Keratinocyte (primary cell): ENCODE measurements at regions not wholly inside any gene's neighbourhood (a gene's known extent, or its start where the extent isn't known, plus 50 kb on each side); places are given as distances from the start of the nearest gene placed in this dataset.

Experiments
- DNase-seq: peaks from one replicate; pipeline ENCODE4 v3.0.0-alpha.2; 2011; ENCODE audit warnings: low read depth, missing footprints, low spot score
- FAIRE-seq: peaks from 2 replicates; lab custom pipeline; 2011; peaks lifted over from hg19 to GRCh38; lab: Jason Lieb, UNC
- H2AFZ ChIP-seq: 2 replicates; pipeline ENCODE4 v1.6.0; 2012; ENCODE audit warnings: low read length, control low read depth, inconsistent platforms; ENCODE audit not compliant: control insufficient read depth
- H3K27ac ChIP-seq: 2 replicates; pipeline ENCODE4 v1.5.1; 2011; ENCODE audit warnings: low read length; ENCODE audit not compliant: control insufficient read depth, insufficient read depth
- H3K27me3 ChIP-seq: 3 replicates; pipeline ENCODE4 v1.6.0; 2011; ENCODE audit warnings: low read length; ENCODE audit not compliant: control insufficient read depth, insufficient read depth; ENCODE audit errors: extremely low read depth
- H3K36me3 ChIP-seq, 2 experiments: 2 replicates in 1 of 2; 3 replicates in 1 of 2; pipeline ENCODE4 v1.5.1; 2011; ENCODE audit warnings: low read length in 2 of 2, mild to moderate bottlenecking in 1 of 2; ENCODE audit not compliant: control insufficient read depth in 2 of 2, insufficient read depth in 2 of 2; ENCODE audit errors: extremely low read depth in 1 of 2
- H3K4me1 ChIP-seq: 3 replicates; pipeline ENCODE4 v1.5.1; 2011; ENCODE audit warnings: low read length; ENCODE audit not compliant: control insufficient read depth, insufficient read depth; ENCODE audit errors: extremely low read depth
- H3K4me2 ChIP-seq: 3 replicates; pipeline ENCODE4 v1.6.0; 2011; ENCODE audit warnings: low read depth, low read length; ENCODE audit not compliant: control insufficient read depth, insufficient read depth; ENCODE audit errors: extremely low read depth
- H3K4me3 ChIP-seq, 3 experiments: fragments of 200-600 bp in 1 of 3; sonication (generic) in 1 of 3; 2 replicates in 2 of 3; 3 replicates in 1 of 3; pipeline ENCODE4 v1.5.1; 2011 to 2016; ENCODE audit warnings: low read length in 3 of 3, mild to moderate bottlenecking in 3 of 3, control low read depth in 2 of 3, inconsistent platforms in 1 of 3, low read depth in 1 of 3, mixed read lengths in 1 of 3, mixed run types in 1 of 3, moderate library complexity in 1 of 3; ENCODE audit not compliant: control insufficient read depth in 2 of 3, insufficient read depth in 2 of 3; ENCODE audit errors: extremely low read depth in 1 of 3
- H3K79me2 ChIP-seq: 2 replicates; pipeline ENCODE4 v1.6.0; 2012; ENCODE audit warnings: low read length; ENCODE audit not compliant: control insufficient read depth, insufficient read depth
- H3K9ac ChIP-seq: 3 replicates; pipeline ENCODE4 v1.6.0; 2011; ENCODE audit warnings: low read length; ENCODE audit not compliant: control insufficient read depth, insufficient read depth; ENCODE audit errors: extremely low read depth
- H3K9me1 ChIP-seq: 3 replicates; pipeline ENCODE4 v1.6.0; 2011; ENCODE audit warnings: low read length; ENCODE audit not compliant: control insufficient read depth, insufficient read depth; ENCODE audit errors: extremely low read depth
- H3K9me3 ChIP-seq: 2 replicates; pipeline ENCODE4 v1.5.1; 2012; ENCODE audit warnings: low read depth, low read length; ENCODE audit not compliant: control insufficient read depth
- H4K20me1 ChIP-seq: 3 replicates; pipeline ENCODE4 v1.6.0; 2011; ENCODE audit warnings: low read length; ENCODE audit not compliant: control insufficient read depth, insufficient read depth; ENCODE audit errors: extremely low read depth
- EZH2 ChIP-seq: IDR thresholded peaks from one replicate; pipeline ENCODE4 v1.6.1; 2012; ENCODE audit warnings: inconsistent platforms, mild to moderate bottlenecking, low read length, moderate library complexity
- dilution Hi-C: fragments of 300-500 bp; cut with MboI; formaldehyde crosslinking; loops from one replicate; pipeline ENCODE4 v1.7.0; 2020; ENCODE audit warnings: low sequenced_read_pairs; ENCODE audit not compliant: extremely low pct_ligation_motif_present
- TF ChIP-seq, protein P1 (sequence below), 3 experiments: IDR thresholded peaks in 1 of 3; conservative IDR thresholded peaks in 1 of 3; optimal IDR thresholded peaks in 1 of 3; 2 replicates in 2 of 3; 3 replicates in 1 of 3; pipeline versions ENCODE3 to v1.5.1; 2011; ENCODE audit warnings: low read length in 3 of 3, mild to moderate bottlenecking in 3 of 3, moderate library complexity in 2 of 3, control low read depth in 1 of 3, inconsistent platforms in 1 of 3; ENCODE audit not compliant: insufficient read depth in 2 of 3; ENCODE audit errors: extremely low read depth in 1 of 3

DNA sequence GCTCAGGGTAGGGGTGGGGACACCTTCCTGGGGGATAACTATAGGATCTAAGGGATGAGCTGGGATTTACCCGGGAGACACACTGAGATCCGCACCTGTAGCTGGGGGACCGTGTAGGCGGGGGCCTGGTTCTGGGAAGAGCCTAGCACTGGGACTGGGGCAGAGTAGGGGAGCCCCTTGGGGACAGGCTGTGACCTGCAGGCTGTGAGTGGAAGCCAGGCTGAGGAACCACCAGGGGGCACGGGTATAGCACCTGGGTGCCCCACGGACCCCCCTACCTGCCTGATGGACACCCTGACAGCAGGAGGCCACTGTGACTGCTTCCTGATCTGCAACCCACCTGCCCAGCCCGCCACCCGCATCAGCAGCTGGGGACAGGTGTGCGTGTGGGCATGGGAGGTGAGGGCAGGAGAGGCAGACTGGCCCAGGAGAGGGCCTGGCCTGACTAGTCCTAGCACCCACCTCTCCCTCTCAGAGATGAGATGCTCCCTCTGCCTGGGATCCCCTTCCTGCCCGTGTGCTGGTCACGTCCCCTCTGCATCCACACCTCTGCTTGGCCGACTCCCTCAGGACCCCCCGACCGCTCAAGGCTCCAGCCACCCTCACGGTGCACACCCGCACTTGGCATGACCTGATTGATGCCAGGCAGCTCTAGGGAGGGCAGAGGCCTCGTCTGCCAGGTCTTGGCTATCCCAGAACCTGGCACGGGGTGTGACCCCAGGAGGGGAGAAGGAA, 94.2 kb upstream of the NKX1-1 start:
- peaks cover under 1% of the 10 kb centered on the region for H3K27me3 ChIP-seq
- no peaks in the 10 kb centered on the region for H3K36me3 ChIP-seq
- H3K9ac ChIP-seq, result no peak overlapping the region
- dilution Hi-C loops, result no loop called here
- H3K4me2 ChIP-seq, result no peak overlapping the region
- no peaks in the 10 kb centered on the region for H3K79me2 ChIP-seq
- no peak overlapping the region for H2AFZ ChIP-seq
- FAIRE-seq, result no peak
- H3K4me3 ChIP-seq, result no peak overlapping the region
- H3K27ac ChIP-seq, result no peak overlapping the region
- H3K9me3 ChIP-seq, result no peaks in the 10 kb centered on the region
- no peak for TF ChIP-seq EZH2
- TF ChIP-seq, protein P1, sequence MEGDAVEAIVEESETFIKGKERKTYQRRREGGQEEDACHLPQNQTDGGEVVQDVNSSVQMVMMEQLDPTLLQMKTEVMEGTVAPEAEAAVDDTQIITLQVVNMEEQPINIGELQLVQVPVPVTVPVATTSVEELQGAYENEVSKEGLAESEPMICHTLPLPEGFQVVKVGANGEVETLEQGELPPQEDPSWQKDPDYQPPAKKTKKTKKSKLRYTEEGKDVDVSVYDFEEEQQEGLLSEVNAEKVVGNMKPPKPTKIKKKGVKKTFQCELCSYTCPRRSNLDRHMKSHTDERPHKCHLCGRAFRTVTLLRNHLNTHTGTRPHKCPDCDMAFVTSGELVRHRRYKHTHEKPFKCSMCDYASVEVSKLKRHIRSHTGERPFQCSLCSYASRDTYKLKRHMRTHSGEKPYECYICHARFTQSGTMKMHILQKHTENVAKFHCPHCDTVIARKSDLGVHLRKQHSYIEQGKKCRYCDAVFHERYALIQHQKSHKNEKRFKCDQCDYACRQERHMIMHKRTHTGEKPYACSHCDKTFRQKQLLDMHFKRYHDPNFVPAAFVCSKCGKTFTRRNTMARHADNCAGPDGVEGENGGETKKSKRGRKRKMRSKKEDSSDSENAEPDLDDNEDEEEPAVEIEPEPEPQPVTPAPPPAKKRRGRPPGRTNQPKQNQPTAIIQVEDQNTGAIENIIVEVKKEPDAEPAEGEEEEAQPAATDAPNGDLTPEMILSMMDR (optimal IDR thresholded peaks at IDR 0.05 in 1 of 3, IDR thresholded peaks at IDR 0.05 in 1 of 3, conservative IDR thresholded peaks at IDR 0.05 in 1 of 3; ENCODE audit: extremely low read depth in 1 of 3, insufficient read depth in 2 of 3, low read length in 3 of 3), result no peak
- H3K9me1 ChIP-seq, result no peaks in the 10 kb centered on the region
- no peak for DNase-seq
- no peaks in the 10 kb centered on the region for H3K4me1 ChIP-seq
- no peaks in the 10 kb centered on the region for H4K20me1 ChIP-seq

DNA sequence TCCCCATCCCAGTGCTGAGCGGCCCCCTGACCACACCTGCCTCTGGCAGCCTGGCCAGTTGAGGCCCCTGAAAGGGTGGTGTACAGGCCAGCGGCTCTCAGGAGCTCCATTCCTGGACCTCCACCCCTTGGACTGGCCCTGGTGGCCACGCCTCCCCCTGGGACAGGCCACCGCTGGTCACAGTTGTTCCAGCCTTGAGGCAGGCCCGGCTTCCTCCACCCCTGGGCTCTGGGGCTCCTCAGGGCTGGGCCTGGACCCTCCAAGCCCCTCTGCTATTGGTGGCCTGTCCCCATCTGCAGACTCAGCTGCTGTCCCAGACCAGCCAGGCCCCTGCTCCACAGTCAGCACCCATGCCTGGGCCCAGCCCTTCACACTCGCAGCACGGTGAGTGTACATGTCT, 93.2 kb upstream of the NKX1-1 start:
- no peaks in the 10 kb centered on the region for H4K20me1 ChIP-seq
- dilution Hi-C loops, result no loop called here
- no peaks in the 10 kb centered on the region for H3K36me3 ChIP-seq
- no peaks in the 10 kb centered on the region for H3K79me2 ChIP-seq
- H3K27me3 ChIP-seq, result no peaks in the 10 kb centered on the region
- no peak for TF ChIP-seq EZH2
- TF ChIP-seq, protein P1 (optimal IDR thresholded peaks at IDR 0.05 in 1 of 3, IDR thresholded peaks at IDR 0.05 in 1 of 3, conservative IDR thresholded peaks at IDR 0.05 in 1 of 3; ENCODE audit: extremely low read depth in 1 of 3, insufficient read depth in 2 of 3, low read length in 3 of 3), result no peak
- H3K9me1 ChIP-seq, result no peaks in the 10 kb centered on the region
- H3K4me1 ChIP-seq, result no peaks in the 10 kb centered on the region
- no peaks in the 10 kb centered on the region for H3K9me3 ChIP-seq
- H3K4me2 ChIP-seq, result no peak overlapping the region
- no peak overlapping the region for H3K4me3 ChIP-seq
- H3K27ac ChIP-seq, result no peak overlapping the region
- no peak overlapping the region for H2AFZ ChIP-seq
- no peak overlapping the region for H3K9ac ChIP-seq
- DNase-seq (no peak), FAIRE-seq (no peak)
